Large intestine (tissue), 3 donors: ENCODE measurements at regions not wholly inside any gene's neighbourhood (a gene's known extent, or its start where the extent isn't known, plus 50 kb on each side); places are given as distances from the start of the nearest gene placed in this dataset.

Source experiments
- DNase-seq, 2 donors: peaks; one replicate each; pipeline versions ENCODE4 v3.0.0 to v3.0.0-alpha.2; 2013
- H3K27ac ChIP-seq: one replicate; pipeline ENCODE4 v1.5.1; 2013; ENCODE audit warnings: low read length
- H3K27me3 ChIP-seq: 2 replicates; pipeline ENCODE4 v1.6.1; 2013; ENCODE audit warnings: low read length; ENCODE audit not compliant: control insufficient read depth, insufficient read depth
- H3K36me3 ChIP-seq: 2 replicates; pipeline ENCODE4 v1.6.1; 2013; ENCODE audit warnings: low read length; ENCODE audit not compliant: control insufficient read depth, insufficient read depth
- H3K4me1 ChIP-seq: one replicate; pipeline ENCODE4 v1.6.1; 2013; ENCODE audit warnings: low read length; ENCODE audit not compliant: control insufficient read depth, insufficient read depth
- H3K4me3 ChIP-seq: one replicate; pipeline ENCODE4 v1.5.1; 2013; ENCODE audit warnings: low read length
- H3K9me3 ChIP-seq: one replicate; pipeline ENCODE4 v1.6.1; 2013; ENCODE audit warnings: mild to moderate bottlenecking, low read depth, low read length, moderate library complexity; ENCODE audit not compliant: control insufficient read depth
- WGBS: methylation state at CpG from one replicate; pipeline ENCODE4 v1.1.5; 2013; ENCODE audit warnings: low lambda C conversion rate; ENCODE audit not compliant: insufficient coverage; 5-methylcytosine and 5-hydroxymethylcytosine counted together

GRCh38 chr3:113051787-113052186 lies 61.0 kb downstream of the GTPBP8 start:
- Histone ChIP-seq H3K4me1 (peaks cover 3% of the 10 kb centered on the region), H3K27ac (no peak overlapping the region), H3K27me3 (no peaks in the 10 kb centered on the region), H3K9me3 (peaks cover 7% of the 10 kb centered on the region), H3K36me3 (no peaks in the 10 kb centered on the region), H3K4me3 (no peak overlapping the region)
- no CpG with 5 or more reads among the region's 3 CpGs for WGBS
- DNase-seq, result no peak

- Histone ChIP-seq H3K27ac (no peak overlapping the region), H3K4me3 (no peak overlapping the region), H3K27me3 (no peaks in the 10 kb centered on the region), H3K4me1 (peaks cover 3% of the 10 kb centered on the region), H3K36me3 (no peaks in the 10 kb centered on the region), H3K9me3 (no peaks in the 10 kb centered on the region)
- no peak for DNase-seq
- WGBS, result no CpG with 5 or more reads among the region's 3 CpGs
These were observed 62.4 kb downstream of the GTPBP8 start for GRCh38 chr3:113053169-113053568.

GRCh38 chr3:113054552-113054951 lies 63.8 kb downstream of the GTPBP8 start:
- WGBS, result no CpG with 5 or more reads among the region's 1 CpG
- Histone ChIP-seq H3K4me3 (no peak overlapping the region), H3K4me1 (peaks cover 3% of the 10 kb centered on the region), H3K9me3 (no peaks in the 10 kb centered on the region), H3K27ac (no peak overlapping the region), H3K36me3 (no peaks in the 10 kb centered on the region), H3K27me3 (no peaks in the 10 kb centered on the region)
- DNase-seq, result no peak

GRCh38 chr3:113055201-113055600 lies 64.4 kb downstream of the GTPBP8 start:
- no peak overlapping the region for H3K4me3 ChIP-seq
- no peak for DNase-seq
- H3K27ac ChIP-seq, result no peak overlapping the region
- no peaks in the 10 kb centered on the region for H3K9me3 ChIP-seq
- H3K4me1 ChIP-seq, result peaks cover 3% of the 10 kb centered on the region
- no peaks in the 10 kb centered on the region for H3K27me3 ChIP-seq
- H3K36me3 ChIP-seq, result no peaks in the 10 kb centered on the region

GRCh38 chr3:113055961-113056360 lies 65.2 kb downstream of the GTPBP8 start:
- no peaks in the 10 kb centered on the region for H3K27me3 ChIP-seq
- DNase-seq, result no peak
- peaks cover 3% of the 10 kb centered on the region for H3K4me1 ChIP-seq
- H3K36me3 ChIP-seq, result no peaks in the 10 kb centered on the region
- no peaks in the 10 kb centered on the region for H3K9me3 ChIP-seq
- H3K27ac ChIP-seq, result no peak overlapping the region
- H3K4me3 ChIP-seq, result no peak overlapping the region
- WGBS, result 81% methylated on average over 4 of the region's 5 CpGs

- Histone ChIP-seq H3K27ac (no peak overlapping the region), H3K4me1 (no peaks in the 10 kb centered on the region), H3K4me3 (no peak overlapping the region), H3K36me3 (no peaks in the 10 kb centered on the region), H3K27me3 (no peaks in the 10 kb centered on the region), H3K9me3 (no peaks in the 10 kb centered on the region)
- DNase-seq, result no peak
- WGBS, result 85% methylated on average over 2 of the region's 3 CpGs
These were observed 66.3 kb downstream of the GTPBP8 start for GRCh38 chr3:113057117-113057516.

- no CpG with 5 or more reads among the region's 3 CpGs for WGBS
- Histone ChIP-seq H3K4me3 (no peak overlapping the region), H3K27me3 (no peaks in the 10 kb centered on the region), H3K4me1 (no peaks in the 10 kb centered on the region), H3K27ac (no peak overlapping the region), H3K9me3 (no peaks in the 10 kb centered on the region), H3K36me3 (no peaks in the 10 kb centered on the region)
- DNase-seq, result no peak
These were observed 67.4 kb downstream of the GTPBP8 start for GRCh38 chr3:113058188-113058587.

- Histone ChIP-seq H3K27ac (no peak overlapping the region), H3K27me3 (no peaks in the 10 kb centered on the region), H3K4me3 (no peak overlapping the region), H3K36me3 (no peaks in the 10 kb centered on the region), H3K4me1 (no peaks in the 10 kb centered on the region), H3K9me3 (no peaks in the 10 kb centered on the region)
- DNase-seq, result no peak
These were observed 71.9 kb downstream of the GTPBP8 start for GRCh38 chr3:113062705-113063104.

GRCh38 chr3:113063126-113063894 lies 72.5 kb downstream of the GTPBP8 start:
- no CpG with 5 or more reads among the region's 4 CpGs for WGBS

GRCh38 chr3:113064183-113064582 lies 73.4 kb downstream of the GTPBP8 start:
- no peak overlapping the region for H3K27ac ChIP-seq
- DNase-seq, result no peak
- WGBS, result no CpG with 5 or more reads among the region's 1 CpG
- no peaks in the 10 kb centered on the region for H3K27me3 ChIP-seq
- no peaks in the 10 kb centered on the region for H3K36me3 ChIP-seq
- no peak overlapping the region for H3K4me3 ChIP-seq
- H3K9me3 ChIP-seq, result no peaks in the 10 kb centered on the region
- H3K4me1 ChIP-seq, result no peaks in the 10 kb centered on the region

More at GRCh38 chr3:113063126-113063894, 72.5 kb downstream of the GTPBP8 start:
- no peak overlapping the region for H3K4me3 ChIP-seq
- H3K9me3 ChIP-seq, result no peaks in the 10 kb centered on the region
- H3K36me3 ChIP-seq, result no peaks in the 10 kb centered on the region
- H3K4me1 ChIP-seq, result no peaks in the 10 kb centered on the region
- H3K27me3 ChIP-seq, result no peaks in the 10 kb centered on the region
- no peak for DNase-seq
- no peak overlapping the region for H3K27ac ChIP-seq

- no peak for DNase-seq
- WGBS, result no CpG with 5 or more reads among the region's 3 CpGs
- no peak overlapping the region for H3K4me3 ChIP-seq
- H3K27me3 ChIP-seq, result no peaks in the 10 kb centered on the region
- H3K27ac ChIP-seq, result no peak overlapping the region
- H3K36me3 ChIP-seq, result no peaks in the 10 kb centered on the region
- H3K9me3 ChIP-seq, result no peaks in the 10 kb centered on the region
- no peaks in the 10 kb centered on the region for H3K4me1 ChIP-seq
These were observed 74.6 kb downstream of the GTPBP8 start for GRCh38 chr3:113065336-113065735.
